GM23338 (cell line): ENCODE measurements at regions not wholly inside any gene's neighbourhood (a gene's known extent, or its start where the extent isn't known, plus 50 kb on each side); places are given as distances from the start of the nearest gene placed in this dataset.

Experiments used
- ATAC-seq: fragments of 200-7000 bp; cut with Tn5 transposase; 3 replicates; pipeline ENCODE4 v1.9.1; 2020
- DNase-seq: peaks from one replicate; pipeline ENCODE4 v3.0.0-alpha.2; 2015; ENCODE audit warnings: low spot score
- H2AFZ ChIP-seq: fragments of 200-600 bp; sonication (generic); 2 replicates; pipeline ENCODE4 v1.8.0; 2016; ENCODE audit warnings: antibody characterized with exemption, mild to moderate bottlenecking, moderate library complexity
- H3F3A ChIP-seq: fragments of 200-600 bp; sonication (generic); replicated peaks from 2 replicates; pipeline ENCODE4 v1.8.0; 2017; ENCODE audit warnings: antibody characterized with exemption, mixed run types, low read depth
- H3K27ac ChIP-seq: fragments of 200-600 bp; sonication (generic); 2 replicates; pipeline ENCODE4 v1.6.1; 2016; ENCODE audit warnings: low read depth
- H3K27me3 ChIP-seq: fragments of 200-600 bp; sonication (generic); 2 replicates; pipeline ENCODE4 v1.8.0; 2016; ENCODE audit warnings: mild to moderate bottlenecking, mixed run types, moderate library complexity; ENCODE audit not compliant: insufficient read depth
- H3K36me3 ChIP-seq: fragments of 200-600 bp; sonication (generic); 2 replicates; pipeline ENCODE4 v1.8.0; 2016; ENCODE audit warnings: mild to moderate bottlenecking; ENCODE audit not compliant: insufficient read depth
- H3K4me1 ChIP-seq: fragments of 200-600 bp; sonication (generic); 2 replicates; pipeline ENCODE4 v1.8.0; 2016; ENCODE audit warnings: mild to moderate bottlenecking, moderate library complexity; ENCODE audit not compliant: insufficient read depth
- H3K4me2 ChIP-seq: fragments of 200-600 bp; sonication (generic); 2 replicates; pipeline ENCODE4 v1.7.1; 2017; ENCODE audit warnings: mixed run types
- H3K4me3 ChIP-seq: fragments of 200-600 bp; sonication (generic); 2 replicates; pipeline ENCODE4 v1.6.1; 2016; ENCODE audit warnings: mixed run types
- H3K79me2 ChIP-seq: fragments of 200-600 bp; sonication (generic); replicated peaks from 2 replicates; pipeline ENCODE4 v1.8.0; 2017; ENCODE audit warnings: mild to moderate bottlenecking; ENCODE audit not compliant: insufficient read depth
- H3K9me2 ChIP-seq: fragments of 200-600 bp; sonication (generic); 2 replicates; pipeline ENCODE4 v1.8.0; 2017; ENCODE audit not compliant: insufficient read depth
- H4K20me1 ChIP-seq: fragments of 200-600 bp; sonication (generic); replicated peaks from 2 replicates; pipeline ENCODE4 v1.8.0; 2017; ENCODE audit warnings: mild to moderate bottlenecking; ENCODE audit not compliant: insufficient read depth
- H3K27ac Mint-ChIP-seq: 2 replicates; pipeline ENCODE4 v1.8.0; 2020; ENCODE audit warnings: inconsistent platforms, mild to moderate bottlenecking, moderate library complexity, mixed read lengths
- H3K27me3 Mint-ChIP-seq: 3 replicates; pipeline ENCODE4 v1.8.0; 2022; ENCODE audit warnings: low read depth, mild to moderate bottlenecking, moderate library complexity, mixed read lengths, inconsistent platforms; ENCODE audit not compliant: insufficient read depth, poor library complexity
- H3K36me3 Mint-ChIP-seq: 3 replicates; pipeline ENCODE4 v1.8.0; 2021; ENCODE audit warnings: low read depth, mild to moderate bottlenecking, inconsistent platforms, moderate library complexity, mixed read lengths
- H3K4me1 Mint-ChIP-seq: 3 replicates; pipeline ENCODE4 v1.8.0; 2020; ENCODE audit warnings: mild to moderate bottlenecking, inconsistent platforms, mixed read lengths
- H3K4me3 Mint-ChIP-seq: 3 replicates; pipeline ENCODE4 v1.8.0; 2021; ENCODE audit warnings: moderate library complexity, mild to moderate bottlenecking, inconsistent platforms, mixed read lengths
- H3K9me3 Mint-ChIP-seq: 3 replicates; pipeline ENCODE4 v1.8.0; 2020; ENCODE audit warnings: moderate library complexity, mild to moderate bottlenecking, inconsistent platforms, mixed read lengths
- ETS1 ChIP-seq: IDR thresholded peaks from 2 replicates; pipeline ENCODE4 v1.6.1; 2016; ENCODE audit warnings: antibody characterized with exemption
- EZH2 ChIP-seq: fragments of 200-600 bp; sonication (generic); IDR thresholded peaks from one replicate; pipeline ENCODE4 v1.8.0; 2017; ENCODE audit warnings: antibody characterized with exemption, mild to moderate bottlenecking, low read depth; ENCODE audit not compliant: unreplicated experiment
- EZH2phosphoT487 ChIP-seq: fragments of 200-600 bp; sonication (generic); IDR thresholded peaks from one replicate; pipeline ENCODE4 v1.8.1; 2018; ENCODE audit warnings: antibody characterized with exemption; ENCODE audit not compliant: unreplicated experiment
- JUNB ChIP-seq: IDR thresholded peaks from one replicate; pipeline ENCODE4 v1.6.1; 2016; ENCODE audit warnings: antibody characterized with exemption; ENCODE audit not compliant: unreplicated experiment
- NANOG ChIP-seq: IDR thresholded peaks from 2 replicates; pipeline ENCODE4 v1.6.1; 2016; ENCODE audit warnings: antibody characterized with exemption, borderline replicate concordance
- POLR2AphosphoS5 ChIP-seq: IDR thresholded peaks from 2 replicates; pipeline ENCODE4 v1.6.1; 2016; ENCODE audit warnings: antibody characterized with exemption, low read depth
- STAT1 ChIP-seq: IDR thresholded peaks from one replicate; pipeline ENCODE4 v1.6.1; 2016; ENCODE audit warnings: antibody characterized with exemption; ENCODE audit not compliant: unreplicated experiment
- ZNF114 ChIP-seq: fragments of 250-450 bp; sonication (Bioruptor Pico); IDR thresholded peaks from 2 replicates; pipeline ENCODE4 v1.5.0; 2020; ENCODE audit warnings: mild to moderate bottlenecking, moderate library complexity
- TF ChIP-seq, protein P1 (sequence below), 2 experiments: fragments of 200-600 bp in 1 of 2; sonication (generic) in 1 of 2; conservative IDR thresholded peaks; 2 replicates each; pipeline versions ENCODE4 v1.5.1 to v1.6.1; 2016 to 2017; ENCODE audit warnings: antibody characterized with exemption in 2 of 2, low read depth in 2 of 2, mild to moderate bottlenecking in 2 of 2, moderate library complexity in 1 of 2
- TF ChIP-seq, protein P2 (sequence below): fragments of 250-450 bp; sonication (Bioruptor Pico); IDR thresholded peaks from 2 replicates; pipeline ENCODE4 v1.5.0; 2020; ENCODE audit warnings: mild to moderate bottlenecking, moderate library complexity
- TF ChIP-seq, protein P3 (sequence below): IDR thresholded peaks from one replicate; pipeline ENCODE4 v1.6.1; 2018; ENCODE audit warnings: antibody characterized with exemption; ENCODE audit not compliant: unreplicated experiment

DNA sequence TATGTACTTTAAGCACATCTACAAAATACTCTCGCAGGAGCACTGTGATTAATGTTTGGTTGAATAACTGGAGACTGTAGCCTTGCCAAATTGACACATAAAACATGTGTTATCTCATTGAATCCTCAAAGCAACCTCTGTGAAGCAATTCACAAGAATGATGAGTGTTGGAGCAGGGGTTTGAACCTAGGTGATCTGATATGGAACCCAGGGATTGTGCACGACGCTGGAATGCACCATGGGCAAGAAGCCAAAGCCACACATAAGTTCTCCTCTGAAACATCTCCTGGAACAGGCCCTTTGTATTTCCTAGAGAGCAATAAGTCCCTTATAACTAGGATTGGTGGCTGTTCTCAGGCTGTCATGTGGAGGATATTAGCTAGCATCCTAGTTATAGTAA, 124.6 kb upstream of the IVNS1ABP start (continued):
- TF ChIP-seq, protein P1, sequence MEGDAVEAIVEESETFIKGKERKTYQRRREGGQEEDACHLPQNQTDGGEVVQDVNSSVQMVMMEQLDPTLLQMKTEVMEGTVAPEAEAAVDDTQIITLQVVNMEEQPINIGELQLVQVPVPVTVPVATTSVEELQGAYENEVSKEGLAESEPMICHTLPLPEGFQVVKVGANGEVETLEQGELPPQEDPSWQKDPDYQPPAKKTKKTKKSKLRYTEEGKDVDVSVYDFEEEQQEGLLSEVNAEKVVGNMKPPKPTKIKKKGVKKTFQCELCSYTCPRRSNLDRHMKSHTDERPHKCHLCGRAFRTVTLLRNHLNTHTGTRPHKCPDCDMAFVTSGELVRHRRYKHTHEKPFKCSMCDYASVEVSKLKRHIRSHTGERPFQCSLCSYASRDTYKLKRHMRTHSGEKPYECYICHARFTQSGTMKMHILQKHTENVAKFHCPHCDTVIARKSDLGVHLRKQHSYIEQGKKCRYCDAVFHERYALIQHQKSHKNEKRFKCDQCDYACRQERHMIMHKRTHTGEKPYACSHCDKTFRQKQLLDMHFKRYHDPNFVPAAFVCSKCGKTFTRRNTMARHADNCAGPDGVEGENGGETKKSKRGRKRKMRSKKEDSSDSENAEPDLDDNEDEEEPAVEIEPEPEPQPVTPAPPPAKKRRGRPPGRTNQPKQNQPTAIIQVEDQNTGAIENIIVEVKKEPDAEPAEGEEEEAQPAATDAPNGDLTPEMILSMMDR (conservative IDR thresholded peaks at IDR 0.05; ENCODE audit: low read depth in 2 of 2): no peak

- Mint-ChIP-seq H3K27me3 (no peaks in the 10 kb centered on the region), H3K4me3 (no peak overlapping the region), H3K4me1 (no peaks in the 10 kb centered on the region), H3K36me3 (no peaks in the 10 kb centered on the region), H3K27ac (no peak overlapping the region), H3K9me3 (no peaks in the 10 kb centered on the region)
- H3K27ac ChIP-seq: no peak overlapping the region
- peaks cover 18% of the 10 kb centered on the region for H3K9me2 ChIP-seq
- no peak overlapping the region for H3K4me3 ChIP-seq
- H3F3A ChIP-seq: no peaks in the 10 kb centered on the region
- DNase-seq (no peak), ATAC-seq (no peak)
- H2AFZ ChIP-seq: no peak overlapping the region
- H3K27me3 ChIP-seq: no peaks in the 10 kb centered on the region
- H3K79me2 ChIP-seq: no peaks in the 10 kb centered on the region
- H3K4me2 ChIP-seq: no peak overlapping the region
- no peaks in the 10 kb centered on the region for H3K36me3 ChIP-seq
- no peaks in the 10 kb centered on the region for H4K20me1 ChIP-seq
- no peaks in the 10 kb centered on the region for H3K4me1 ChIP-seq
- TF ChIP-seq ETS1 (no peak), ZNF114 (no peak), JUNB (no peak), EZH2 (no peak), NANOG (no peak), STAT1 (no peak), POLR2AphosphoS5 (no peak), EZH2phosphoT487 (no peak)
- TF ChIP-seq, protein P2, sequence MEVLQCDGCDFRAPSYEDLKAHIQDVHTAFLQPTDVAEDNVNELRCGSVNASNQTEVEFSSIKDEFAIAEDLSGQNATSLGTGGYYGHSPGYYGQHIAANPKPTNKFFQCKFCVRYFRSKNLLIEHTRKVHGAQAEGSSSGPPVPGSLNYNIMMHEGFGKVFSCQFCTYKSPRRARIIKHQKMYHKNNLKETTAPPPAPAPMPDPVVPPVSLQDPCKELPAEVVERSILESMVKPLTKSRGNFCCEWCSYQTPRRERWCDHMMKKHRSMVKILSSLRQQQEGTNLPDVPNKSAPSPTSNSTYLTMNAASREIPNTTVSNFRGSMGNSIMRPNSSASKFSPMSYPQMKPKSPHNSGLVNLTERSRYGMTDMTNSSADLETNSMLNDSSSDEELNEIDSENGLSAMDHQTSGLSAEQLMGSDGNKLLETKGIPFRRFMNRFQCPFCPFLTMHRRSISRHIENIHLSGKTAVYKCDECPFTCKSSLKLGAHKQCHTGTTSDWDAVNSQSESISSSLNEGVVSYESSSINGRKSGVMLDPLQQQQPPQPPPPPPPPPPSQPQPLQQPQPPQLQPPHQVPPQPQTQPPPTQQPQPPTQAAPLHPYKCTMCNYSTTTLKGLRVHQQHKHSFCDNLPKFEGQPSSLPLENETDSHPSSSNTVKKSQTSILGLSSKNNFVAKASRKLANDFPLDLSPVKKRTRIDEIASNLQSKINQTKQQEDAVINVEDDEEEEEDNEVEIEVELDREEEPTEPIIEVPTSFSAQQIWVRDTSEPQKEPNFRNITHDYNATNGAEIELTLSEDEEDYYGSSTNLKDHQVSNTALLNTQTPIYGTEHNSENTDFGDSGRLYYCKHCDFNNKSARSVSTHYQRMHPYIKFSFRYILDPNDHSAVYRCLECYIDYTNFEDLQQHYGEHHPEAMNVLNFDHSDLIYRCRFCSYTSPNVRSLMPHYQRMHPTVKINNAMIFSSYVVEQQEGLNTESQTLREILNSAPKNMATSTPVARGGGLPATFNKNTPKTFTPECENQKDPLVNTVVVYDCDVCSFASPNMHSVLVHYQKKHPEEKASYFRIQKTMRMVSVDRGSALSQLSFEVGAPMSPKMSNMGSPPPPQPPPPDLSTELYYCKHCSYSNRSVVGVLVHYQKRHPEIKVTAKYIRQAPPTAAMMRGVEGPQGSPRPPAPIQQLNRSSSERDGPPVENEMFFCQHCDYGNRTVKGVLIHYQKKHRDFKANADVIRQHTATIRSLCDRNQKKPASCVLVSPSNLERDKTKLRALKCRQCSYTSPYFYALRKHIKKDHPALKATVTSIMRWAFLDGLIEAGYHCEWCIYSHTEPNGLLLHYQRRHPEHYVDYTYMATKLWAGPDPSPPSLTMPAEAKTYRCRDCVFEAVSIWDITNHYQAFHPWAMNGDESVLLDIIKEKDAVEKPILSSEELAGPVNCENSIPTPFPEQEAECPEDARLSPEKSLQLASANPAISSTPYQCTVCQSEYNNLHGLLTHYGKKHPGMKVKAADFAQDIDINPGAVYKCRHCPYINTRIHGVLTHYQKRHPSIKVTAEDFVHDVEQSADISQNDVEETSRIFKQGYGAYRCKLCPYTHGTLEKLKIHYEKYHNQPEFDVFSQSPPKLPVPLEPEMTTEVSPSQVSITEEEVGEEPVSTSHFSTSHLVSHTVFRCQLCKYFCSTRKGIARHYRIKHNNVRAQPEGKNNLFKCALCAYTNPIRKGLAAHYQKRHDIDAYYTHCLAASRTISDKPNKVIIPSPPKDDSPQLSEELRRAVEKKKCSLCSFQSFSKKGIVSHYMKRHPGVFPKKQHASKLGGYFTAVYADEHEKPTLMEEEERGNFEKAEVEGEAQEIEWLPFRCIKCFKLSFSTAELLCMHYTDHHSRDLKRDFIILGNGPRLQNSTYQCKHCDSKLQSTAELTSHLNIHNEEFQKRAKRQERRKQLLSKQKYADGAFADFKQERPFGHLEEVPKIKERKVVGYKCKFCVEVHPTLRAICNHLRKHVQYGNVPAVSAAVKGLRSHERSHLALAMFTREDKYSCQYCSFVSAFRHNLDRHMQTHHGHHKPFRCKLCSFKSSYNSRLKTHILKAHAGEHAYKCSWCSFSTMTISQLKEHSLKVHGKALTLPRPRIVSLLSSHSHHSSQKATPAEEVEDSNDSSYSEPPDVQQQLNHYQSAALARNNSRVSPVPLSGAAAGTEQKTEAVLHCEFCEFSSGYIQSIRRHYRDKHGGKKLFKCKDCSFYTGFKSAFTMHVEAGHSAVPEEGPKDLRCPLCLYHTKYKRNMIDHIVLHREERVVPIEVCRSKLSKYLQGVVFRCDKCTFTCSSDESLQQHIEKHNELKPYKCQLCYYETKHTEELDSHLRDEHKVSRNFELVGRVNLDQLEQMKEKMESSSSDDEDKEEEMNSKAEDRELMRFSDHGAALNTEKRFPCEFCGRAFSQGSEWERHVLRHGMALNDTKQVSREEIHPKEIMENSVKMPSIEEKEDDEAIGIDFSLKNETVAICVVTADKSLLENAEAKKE (CRISPR knock-in tag): no peak
- TF ChIP-seq, protein P3, sequence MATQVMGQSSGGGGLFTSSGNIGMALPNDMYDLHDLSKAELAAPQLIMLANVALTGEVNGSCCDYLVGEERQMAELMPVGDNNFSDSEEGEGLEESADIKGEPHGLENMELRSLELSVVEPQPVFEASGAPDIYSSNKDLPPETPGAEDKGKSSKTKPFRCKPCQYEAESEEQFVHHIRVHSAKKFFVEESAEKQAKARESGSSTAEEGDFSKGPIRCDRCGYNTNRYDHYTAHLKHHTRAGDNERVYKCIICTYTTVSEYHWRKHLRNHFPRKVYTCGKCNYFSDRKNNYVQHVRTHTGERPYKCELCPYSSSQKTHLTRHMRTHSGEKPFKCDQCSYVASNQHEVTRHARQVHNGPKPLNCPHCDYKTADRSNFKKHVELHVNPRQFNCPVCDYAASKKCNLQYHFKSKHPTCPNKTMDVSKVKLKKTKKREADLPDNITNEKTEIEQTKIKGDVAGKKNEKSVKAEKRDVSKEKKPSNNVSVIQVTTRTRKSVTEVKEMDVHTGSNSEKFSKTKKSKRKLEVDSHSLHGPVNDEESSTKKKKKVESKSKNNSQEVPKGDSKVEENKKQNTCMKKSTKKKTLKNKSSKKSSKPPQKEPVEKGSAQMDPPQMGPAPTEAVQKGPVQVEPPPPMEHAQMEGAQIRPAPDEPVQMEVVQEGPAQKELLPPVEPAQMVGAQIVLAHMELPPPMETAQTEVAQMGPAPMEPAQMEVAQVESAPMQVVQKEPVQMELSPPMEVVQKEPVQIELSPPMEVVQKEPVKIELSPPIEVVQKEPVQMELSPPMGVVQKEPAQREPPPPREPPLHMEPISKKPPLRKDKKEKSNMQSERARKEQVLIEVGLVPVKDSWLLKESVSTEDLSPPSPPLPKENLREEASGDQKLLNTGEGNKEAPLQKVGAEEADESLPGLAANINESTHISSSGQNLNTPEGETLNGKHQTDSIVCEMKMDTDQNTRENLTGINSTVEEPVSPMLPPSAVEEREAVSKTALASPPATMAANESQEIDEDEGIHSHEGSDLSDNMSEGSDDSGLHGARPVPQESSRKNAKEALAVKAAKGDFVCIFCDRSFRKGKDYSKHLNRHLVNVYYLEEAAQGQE: no peak
- TF ChIP-seq, protein P1 (conservative IDR thresholded peaks at IDR 0.05; ENCODE audit: low read depth in 2 of 2): no peak
These were observed 123.8 kb upstream of the IVNS1ABP start for GRCh38 chr1:185440877-185441276.
